PC-9 (cell line): ENCODE measurements at regions not wholly inside any gene's neighbourhood (a gene's known extent, or its start where the extent isn't known, plus 50 kb on each side); places are given as distances from the start of the nearest gene placed in this dataset.

Source experiments
- BruUV-seq: library from RNA; stranded (reverse); fragments of 400-500 nt; replicated peaks from 2 replicates; lab custom pipeline; 2021; lab: Mats Ljungman, UMichigan
- CTCF ChIA-PET: fragments of 300-600 bp; sonication (Branson Sonifier 250); formaldehyde crosslinking; loops from one replicate; lab custom pipeline; 2022; ENCODE audit warnings: antibody characterized with exemption; lab: Charles Lee
- POLR2A ChIA-PET: fragments of 300-600 bp; sonication (Branson Sonifier 250); formaldehyde crosslinking; loops from one replicate; lab custom pipeline; 2022; ENCODE audit warnings: antibody characterized with exemption; ENCODE audit not compliant: unreplicated experiment; lab: Charles Lee
- DNase-seq, 2 experiments: peaks; one replicate each; pipeline versions ENCODE4 v3.0.0 to v3.0.0-alpha.2; 2015 to 2022; ENCODE audit warnings: mixed read lengths in 1 of 2
- H2AFZ ChIP-seq: fragments of 200-600 bp; sonication (generic); 2 replicates; pipeline ENCODE4 v1.8.1; 2017; ENCODE audit warnings: antibody characterized with exemption
- H3F3A ChIP-seq: fragments of 200-600 bp; sonication (generic); 2 replicates; pipeline ENCODE4 v1.8.1; 2017; ENCODE audit warnings: antibody characterized with exemption, mild to moderate bottlenecking, low read depth; ENCODE audit not compliant: insufficient read depth
- H3K27ac ChIP-seq: fragments of 200-600 bp; sonication (generic); 2 replicates; pipeline ENCODE4 v1.6.1; 2016; ENCODE audit warnings: mixed run types
- H3K27me3 ChIP-seq: fragments of 200-600 bp; sonication (generic); 2 replicates; pipeline ENCODE4 v1.6.1; 2016; ENCODE audit warnings: low read depth, mixed run types; ENCODE audit not compliant: insufficient read depth
- H3K36me3 ChIP-seq: fragments of 200-600 bp; sonication (generic); 2 replicates; pipeline ENCODE4 v1.6.1; 2016; ENCODE audit warnings: low read depth, mixed run types
- H3K4me1 ChIP-seq: fragments of 200-600 bp; sonication (generic); replicated peaks from 2 replicates; pipeline ENCODE4 v1.6.1; 2016; ENCODE audit warnings: mixed run types; ENCODE audit not compliant: insufficient read depth
- H3K4me2 ChIP-seq: fragments of 200-600 bp; sonication (generic); 2 replicates; pipeline ENCODE4 v1.6.1; 2017; ENCODE audit warnings: mixed run types
- H3K4me3 ChIP-seq: fragments of 200-600 bp; sonication (generic); 2 replicates; pipeline ENCODE4 v1.6.1; 2016; ENCODE audit warnings: mixed run types
- H3K79me2 ChIP-seq: fragments of 200-600 bp; sonication (generic); 2 replicates; pipeline ENCODE4 v1.6.1; 2017; ENCODE audit warnings: low read depth, mixed run types
- H3K9me2 ChIP-seq: fragments of 200-600 bp; sonication (generic); 2 replicates; pipeline ENCODE4 v1.8.1; 2017; ENCODE audit warnings: mild to moderate bottlenecking; ENCODE audit not compliant: insufficient read depth
- H3K9me3 ChIP-seq: fragments of 200-600 bp; sonication (generic); 2 replicates; pipeline ENCODE4 v1.8.1; 2016; ENCODE audit warnings: low read depth; ENCODE audit not compliant: insufficient read depth
- H4K20me1 ChIP-seq: fragments of 200-600 bp; sonication (generic); 2 replicates; pipeline ENCODE4 v1.8.1; 2017; ENCODE audit not compliant: insufficient read depth
- CTCF ChIP-seq: fragments of 200-600 bp; sonication (generic); conservative IDR thresholded peaks from 2 replicates; pipeline ENCODE4 v1.6.1; 2017; ENCODE audit warnings: mixed run types, antibody characterized with exemption, mild to moderate bottlenecking, moderate library complexity
- EZH2 ChIP-seq: fragments of 200-600 bp; sonication (generic); IDR thresholded peaks from 2 replicates; pipeline ENCODE4 v1.8.0; 2017; ENCODE audit warnings: antibody characterized with exemption, low read depth
- intact Hi-C: fragments of 100-400 bp; cut with micrococcal nuclease; formaldehyde crosslinking; loops from one replicate; pipeline ENCODE4 v1.10.0; 2022; ENCODE audit not compliant: unreplicated experiment

DNA sequence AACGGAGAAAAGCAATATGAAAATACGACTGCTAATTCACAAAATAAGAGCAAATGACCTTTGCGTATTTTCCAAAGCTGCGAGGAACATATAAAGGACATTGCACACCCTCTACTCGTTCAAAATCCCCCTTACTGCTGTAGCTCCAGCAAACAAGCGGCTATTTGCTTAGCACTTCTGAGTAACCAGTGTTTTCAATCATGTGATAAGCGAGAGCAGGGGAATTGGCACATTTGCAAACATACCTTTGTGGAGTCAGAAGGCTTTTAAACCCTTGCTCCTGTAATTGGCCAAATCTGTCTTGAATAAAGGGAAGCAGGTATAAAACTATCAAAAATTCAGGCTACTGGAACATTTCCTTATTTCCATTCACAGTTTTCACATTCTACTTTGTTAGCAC is 610.2 kb downstream of the UBE2NL start:
- BruUV-seq, result no TSS peak
- DNase-seq, result no peak
- Histone ChIP-seq H3K27me3 (no peaks in the 10 kb centered on the region), H3K36me3 (no peaks in the 10 kb centered on the region), H3K9me3 (no peaks in the 10 kb centered on the region), H3K27ac (no peak overlapping the region), H3F3A (no peaks in the 10 kb centered on the region), H3K4me1 (no peaks in the 10 kb centered on the region), H3K9me2 (no peaks in the 10 kb centered on the region), H3K4me3 (no peak overlapping the region), H3K4me2 (no peak overlapping the region), H3K79me2 (no peaks in the 10 kb centered on the region), H4K20me1 (no peaks in the 10 kb centered on the region), H2AFZ (no peak overlapping the region)
- intact Hi-C loops, result no loop called here
- TF ChIP-seq EZH2 (no peak), CTCF (no peak)
- ChIA-PET CTCF (no interaction called here), POLR2A (no interaction called here)

DNA sequence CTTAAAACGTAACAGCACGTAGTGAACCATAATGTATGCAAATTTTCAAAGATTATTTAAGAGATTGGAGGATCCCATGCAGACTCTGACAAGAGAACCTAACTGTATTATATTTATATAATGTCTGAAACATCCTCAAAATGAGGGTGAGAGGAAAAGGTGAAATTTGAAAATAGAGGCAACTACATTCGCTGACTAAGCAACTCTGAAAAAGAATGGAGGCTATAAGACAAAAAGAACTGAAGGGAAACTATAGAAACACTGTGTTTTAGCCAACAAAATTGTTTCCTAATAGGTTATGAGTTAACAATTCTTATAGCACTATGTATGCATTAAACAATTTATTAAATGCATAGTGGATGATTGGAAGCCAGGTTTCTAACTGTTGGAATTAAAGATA is 648.0 kb downstream of the UBE2NL start:
- Histone ChIP-seq H4K20me1 (no peaks in the 10 kb centered on the region), H3K36me3 (no peaks in the 10 kb centered on the region), H3K9me2 (no peaks in the 10 kb centered on the region), H3K4me3 (no peak overlapping the region), H3F3A (no peaks in the 10 kb centered on the region), H3K4me2 (no peak overlapping the region), H3K4me1 (no peaks in the 10 kb centered on the region), H3K27ac (no peak overlapping the region), H3K9me3 (no peaks in the 10 kb centered on the region), H3K79me2 (no peaks in the 10 kb centered on the region), H3K27me3 (no peaks in the 10 kb centered on the region), H2AFZ (no peak overlapping the region)
- intact Hi-C loops, result no loop called here
- no peak for DNase-seq
- ChIA-PET POLR2A (no interaction called here), CTCF (no interaction called here)
- no TSS peak for BruUV-seq
- no peak for TF ChIP-seq CTCF
- TF ChIP-seq EZH2, result no peak

- no peaks in the 10 kb centered on the region for H3K79me2 ChIP-seq
- POLR2A ChIA-PET, result no interaction called here
- H3K9me3 ChIP-seq, result no peaks in the 10 kb centered on the region
- H3K9me2 ChIP-seq, result no peaks in the 10 kb centered on the region
- TF ChIP-seq EZH2 (no peak), CTCF (no peak; the same call in 1 of the 2 replicates)
- H3K4me1 ChIP-seq, result no peaks in the 10 kb centered on the region
- H3K27ac ChIP-seq, result no peak overlapping the region
- H3K4me3 ChIP-seq, result no peak overlapping the region
- peak in 1 of 2 experiments; percentile 1 for DNase-seq
- no peaks in the 10 kb centered on the region for H3F3A ChIP-seq
- no peak overlapping the region for H2AFZ ChIP-seq
- H4K20me1 ChIP-seq, result no peaks in the 10 kb centered on the region
- CTCF ChIA-PET, result no interaction called here
- no peaks in the 10 kb centered on the region for H3K27me3 ChIP-seq
- no TSS peak for BruUV-seq
- intact Hi-C loops, result no loop called here
- no peak overlapping the region for H3K4me2 ChIP-seq
- H3K36me3 ChIP-seq, result no peaks in the 10 kb centered on the region
These were observed 680.7 kb upstream of the SPANXN1 start for GRCh38 chrX:144566592-144566991.
